ENCODE measurements at regions not wholly inside any gene's neighbourhood (a gene's known extent, or its start where the extent isn't known, plus 50 kb on each side); places are given as distances from the start of the nearest gene placed in this dataset.
"Not testable (repeated sequence)": the region's sequence is repeated elsewhere in the genome, so short reads cannot be mapped to it uniquely, and the experiment has no call there.

GRCh38 chr13:58682616-58683015, 1051.1 kb downstream of the PCDH17 start:
- ATAC-seq = no peak
- Histone ChIP-seq H3K4me3 (no peak overlapping the region), H3K36me3 (no peaks in the 10 kb centered on the region), H3K27me3 (ENCODE audit: low read depth) (no peaks in the 10 kb centered on the region), H3K9me3 (no peaks in the 10 kb centered on the region), H3K27ac (no peak overlapping the region), H3K4me1 (no peaks in the 10 kb centered on the region)
- DNase-seq = no peak
- intact Hi-C loops (cut with DNase I) = no loop called here
- no peak for TF ChIP-seq CTCF (IDR thresholded peaks at IDR 0.05)

- Histone ChIP-seq H3K36me3 (no peaks in the 10 kb centered on the region), H3K27ac (no peak overlapping the region), H3K27me3 (ENCODE audit: low read depth) (no peaks in the 10 kb centered on the region), H3K4me3 (no peak overlapping the region), H3K4me1 (no peaks in the 10 kb centered on the region), H3K9me3 (no peaks in the 10 kb centered on the region)
- intact Hi-C loops (cut with DNase I) = no loop called here
- no peak for DNase-seq
- ATAC-seq = no peak
- no peak for TF ChIP-seq CTCF (IDR thresholded peaks at IDR 0.05)
Observed at GRCh38 chr13:58687148-58687547, 1055.6 kb downstream of the PCDH17 start.

GRCh38 chr13:58698531-58698930, 1067.0 kb downstream of the PCDH17 start:
- no peaks in the 10 kb centered on the region for H3K36me3 ChIP-seq
- no peaks in the 10 kb centered on the region for H3K27me3 ChIP-seq (ENCODE audit: low read depth)
- intact Hi-C loops (cut with DNase I) = no loop called here
- DNase-seq (no peak), ATAC-seq (no peak)
- H3K4me3 ChIP-seq = no peak overlapping the region
- TF ChIP-seq CTCF (IDR thresholded peaks at IDR 0.05) = no peak
- no peaks in the 10 kb centered on the region for H3K4me1 ChIP-seq
- H3K9me3 ChIP-seq = no peaks in the 10 kb centered on the region
- no peak overlapping the region for H3K27ac ChIP-seq

GRCh38 chr13:58704953-58705352, 1073.4 kb downstream of the PCDH17 start:
- Histone ChIP-seq H3K4me1 (no peaks in the 10 kb centered on the region), H3K36me3 (no peaks in the 10 kb centered on the region), H3K9me3 (no peaks in the 10 kb centered on the region), H3K27me3 (ENCODE audit: low read depth) (no peaks in the 10 kb centered on the region), H3K4me3 (no peak overlapping the region), H3K27ac (no peak overlapping the region)
- no peak for TF ChIP-seq CTCF (IDR thresholded peaks at IDR 0.05)
- DNase-seq = no peak
- no peak for ATAC-seq
- intact Hi-C loops (cut with DNase I) = no loop called here

- Histone ChIP-seq H3K4me1 (no peaks in the 10 kb centered on the region), H3K36me3 (no peaks in the 10 kb centered on the region), H3K9me3 (no peaks in the 10 kb centered on the region), H3K4me3 (no peak overlapping the region), H3K27me3 (ENCODE audit: low read depth) (no peaks in the 10 kb centered on the region), H3K27ac (no peak overlapping the region)
- no peak for TF ChIP-seq CTCF (IDR thresholded peaks at IDR 0.05)
- intact Hi-C loops (cut with DNase I) = no loop called here
- no peak for DNase-seq
- ATAC-seq = no peak
Observed at GRCh38 chr13:58706421-58706820, 1074.9 kb downstream of the PCDH17 start.

- Histone ChIP-seq H3K4me1 (no peaks in the 10 kb centered on the region), H3K4me3 (no peak overlapping the region), H3K27me3 (ENCODE audit: low read depth) (no peaks in the 10 kb centered on the region), H3K36me3 (no peaks in the 10 kb centered on the region), H3K27ac (no peak overlapping the region), H3K9me3 (no peaks in the 10 kb centered on the region)
- DNase-seq (no peak), ATAC-seq (no peak)
- TF ChIP-seq CTCF (IDR thresholded peaks at IDR 0.05) = no peak
- intact Hi-C loops (cut with DNase I) = no loop called here
Observed at GRCh38 chr13:58712191-58712590, 1080.6 kb downstream of the PCDH17 start.

GRCh38 chr13:58714016-58714415, 1082.5 kb downstream of the PCDH17 start:
- DNase-seq; H3K9me3 ChIP-seq; H3K27me3 ChIP-seq (ENCODE audit: low read depth); intact Hi-C loops (cut with DNase I); H3K27ac ChIP-seq; H3K4me1 ChIP-seq; H3K36me3 ChIP-seq; H3K4me3 ChIP-seq; ATAC-seq: not testable (repeated sequence)
